ENCODE measurements at regions not wholly inside any gene's neighbourhood (a gene's known extent, or its start where the extent isn't known, plus 50 kb on each side); places are given as distances from the start of the nearest gene placed in this dataset.
A peak's percentile ranks its signal among the peaks of the same experiment; 100 is the strongest.

GRCh38 chr13:33611121-33611805 lies 206.7 kb upstream of the RFC3 start:
- Histone ChIP-seq H3K4me1 (ENCODE audit: control insufficient read depth, insufficient read depth, low read length) (peaks cover 18% of the 10 kb centered on the region), H3K9me3 (ENCODE audit: control insufficient read depth, low read length) (no peaks in the 10 kb centered on the region), H3K36me3 (ENCODE audit: control insufficient read depth, insufficient read depth, low read length) (no peaks in the 10 kb centered on the region), H3K27ac (ENCODE audit: insufficient read depth, low read depth, low read length, poor library complexity, severe bottlenecking) (peak overlapping the region; percentile 62), H3K4me3 (ENCODE audit: insufficient read depth, low read depth, low read length) (no peak overlapping the region), H3K27me3 (ENCODE audit: control insufficient read depth, insufficient read depth, low read length, poor library complexity, severe bottlenecking) (no peaks in the 10 kb centered on the region)
- 79 to 87% methylated on average over 14 of the region's 14 CpGs for WGBS, 2 experiments

- Histone ChIP-seq H3K27ac (ENCODE audit: insufficient read depth, low read depth, low read length, poor library complexity, severe bottlenecking) (no peak overlapping the region), H3K9me3 (ENCODE audit: control insufficient read depth, low read length) (no peaks in the 10 kb centered on the region), H3K36me3 (ENCODE audit: control insufficient read depth, insufficient read depth, low read length) (no peaks in the 10 kb centered on the region), H3K4me1 (ENCODE audit: control insufficient read depth, insufficient read depth, low read length) (peaks cover 18% of the 10 kb centered on the region), H3K4me3 (ENCODE audit: insufficient read depth, low read depth, low read length) (no peak overlapping the region), H3K27me3 (ENCODE audit: control insufficient read depth, insufficient read depth, low read length, poor library complexity, severe bottlenecking) (no peaks in the 10 kb centered on the region)
- WGBS, 2 experiments = 92 to 93% methylated on average over 4 of the region's 4 CpGs
Measured at GRCh38 chr13:33612641-33613638, 205.0 kb upstream of the RFC3 start.

GRCh38 chr13:33615436-33615835 lies 202.5 kb upstream of the RFC3 start:
- no peaks in the 10 kb centered on the region for H3K27me3 ChIP-seq (ENCODE audit: control insufficient read depth, insufficient read depth, low read length, poor library complexity, severe bottlenecking)
- no peak overlapping the region for H3K27ac ChIP-seq (ENCODE audit: insufficient read depth, low read depth, low read length, poor library complexity, severe bottlenecking)
- no peaks in the 10 kb centered on the region for H3K36me3 ChIP-seq (ENCODE audit: control insufficient read depth, insufficient read depth, low read length)
- H3K4me1 ChIP-seq (ENCODE audit: control insufficient read depth, insufficient read depth, low read length) = peaks cover 18% of the 10 kb centered on the region
- H3K4me3 ChIP-seq (ENCODE audit: insufficient read depth, low read depth, low read length) = no peak overlapping the region
- WGBS, 2 experiments = 92 to 97% methylated on average over 1 to 2 of the region's 2 CpGs
- H3K9me3 ChIP-seq (ENCODE audit: control insufficient read depth, low read length) = no peaks in the 10 kb centered on the region

- Histone ChIP-seq H3K27me3 (ENCODE audit: control insufficient read depth, insufficient read depth, low read length, poor library complexity, severe bottlenecking) (no peaks in the 10 kb centered on the region), H3K9me3 (ENCODE audit: control insufficient read depth, low read length) (no peaks in the 10 kb centered on the region), H3K27ac (ENCODE audit: insufficient read depth, low read depth, low read length, poor library complexity, severe bottlenecking) (no peak overlapping the region), H3K36me3 (ENCODE audit: control insufficient read depth, insufficient read depth, low read length) (no peaks in the 10 kb centered on the region), H3K4me1 (ENCODE audit: control insufficient read depth, insufficient read depth, low read length) (peaks cover 12% of the 10 kb centered on the region), H3K4me3 (ENCODE audit: insufficient read depth, low read depth, low read length) (no peak overlapping the region)
- 97 to 100% methylated on average over 2 of the region's 2 CpGs for WGBS, 2 experiments
Measured at GRCh38 chr13:33616130-33616529, 201.8 kb upstream of the RFC3 start.

GRCh38 chr13:33617055-33617454 lies 200.9 kb upstream of the RFC3 start:
- WGBS, 2 experiments = 100% methylated on average over 2 of the region's 2 CpGs
- Histone ChIP-seq H3K36me3 (ENCODE audit: control insufficient read depth, insufficient read depth, low read length) (no peaks in the 10 kb centered on the region), H3K4me3 (ENCODE audit: insufficient read depth, low read depth, low read length) (no peak overlapping the region), H3K27ac (ENCODE audit: insufficient read depth, low read depth, low read length, poor library complexity, severe bottlenecking) (no peak overlapping the region), H3K27me3 (ENCODE audit: control insufficient read depth, insufficient read depth, low read length, poor library complexity, severe bottlenecking) (no peaks in the 10 kb centered on the region), H3K9me3 (ENCODE audit: control insufficient read depth, low read length) (no peaks in the 10 kb centered on the region), H3K4me1 (ENCODE audit: control insufficient read depth, insufficient read depth, low read length) (peaks cover 11% of the 10 kb centered on the region)

- H3K4me3 ChIP-seq (ENCODE audit: insufficient read depth, low read depth, low read length) = no peak overlapping the region
- H3K9me3 ChIP-seq (ENCODE audit: control insufficient read depth, low read length) = no peaks in the 10 kb centered on the region
- H3K27ac ChIP-seq (ENCODE audit: insufficient read depth, low read depth, low read length, poor library complexity, severe bottlenecking) = no peak overlapping the region
- H3K4me1 ChIP-seq (ENCODE audit: control insufficient read depth, insufficient read depth, low read length) = no peaks in the 10 kb centered on the region
- WGBS, 2 experiments = 91 to 98% methylated on average over 3 of the region's 3 CpGs
- H3K27me3 ChIP-seq (ENCODE audit: control insufficient read depth, insufficient read depth, low read length, poor library complexity, severe bottlenecking) = no peaks in the 10 kb centered on the region
- H3K36me3 ChIP-seq (ENCODE audit: control insufficient read depth, insufficient read depth, low read length) = no peaks in the 10 kb centered on the region
Measured at GRCh38 chr13:33624253-33624652, 193.7 kb upstream of the RFC3 start.

- no peaks in the 10 kb centered on the region for H3K27me3 ChIP-seq (ENCODE audit: control insufficient read depth, insufficient read depth, low read length, poor library complexity, severe bottlenecking)
- H3K36me3 ChIP-seq (ENCODE audit: control insufficient read depth, insufficient read depth, low read length) = no peaks in the 10 kb centered on the region
- no peak overlapping the region for H3K27ac ChIP-seq (ENCODE audit: insufficient read depth, low read depth, low read length, poor library complexity, severe bottlenecking)
- WGBS, 2 experiments = 85 to 92% methylated on average over 1 of the region's 1 CpG
- no peaks in the 10 kb centered on the region for H3K4me1 ChIP-seq (ENCODE audit: control insufficient read depth, insufficient read depth, low read length)
- no peak overlapping the region for H3K4me3 ChIP-seq (ENCODE audit: insufficient read depth, low read depth, low read length)
- no peaks in the 10 kb centered on the region for H3K9me3 ChIP-seq (ENCODE audit: control insufficient read depth, low read length)
Measured at GRCh38 chr13:33624740-33625139, 193.2 kb upstream of the RFC3 start.

- H3K4me1 ChIP-seq (ENCODE audit: control insufficient read depth, insufficient read depth, low read length) = no peaks in the 10 kb centered on the region
- no peak overlapping the region for H3K27ac ChIP-seq (ENCODE audit: insufficient read depth, low read depth, low read length, poor library complexity, severe bottlenecking)
- H3K27me3 ChIP-seq (ENCODE audit: control insufficient read depth, insufficient read depth, low read length, poor library complexity, severe bottlenecking) = no peaks in the 10 kb centered on the region
- no peaks in the 10 kb centered on the region for H3K9me3 ChIP-seq (ENCODE audit: control insufficient read depth, low read length)
- no peak overlapping the region for H3K4me3 ChIP-seq (ENCODE audit: insufficient read depth, low read depth, low read length)
- no peaks in the 10 kb centered on the region for H3K36me3 ChIP-seq (ENCODE audit: control insufficient read depth, insufficient read depth, low read length)
Measured at GRCh38 chr13:33626407-33626806, 191.5 kb upstream of the RFC3 start.

GRCh38 chr13:33628662-33629061 lies 189.3 kb upstream of the RFC3 start:
- Histone ChIP-seq H3K4me3 (ENCODE audit: insufficient read depth, low read depth, low read length) (no peak overlapping the region), H3K27me3 (ENCODE audit: control insufficient read depth, insufficient read depth, low read length, poor library complexity, severe bottlenecking) (no peaks in the 10 kb centered on the region), H3K36me3 (ENCODE audit: control insufficient read depth, insufficient read depth, low read length) (no peaks in the 10 kb centered on the region), H3K9me3 (ENCODE audit: control insufficient read depth, low read length) (no peaks in the 10 kb centered on the region), H3K27ac (ENCODE audit: insufficient read depth, low read depth, low read length, poor library complexity, severe bottlenecking) (no peak overlapping the region), H3K4me1 (ENCODE audit: control insufficient read depth, insufficient read depth, low read length) (no peaks in the 10 kb centered on the region)
- 87 to 91% methylated on average over 6 of the region's 6 CpGs for WGBS, 2 experiments

GRCh38 chr13:33629605-33630360 lies 188.2 kb upstream of the RFC3 start:
- no peaks in the 10 kb centered on the region for H3K4me1 ChIP-seq (ENCODE audit: control insufficient read depth, insufficient read depth, low read length)
- 83 to 86% methylated on average over 2 to 3 of the region's 4 CpGs for WGBS, 2 experiments
- H3K36me3 ChIP-seq (ENCODE audit: control insufficient read depth, insufficient read depth, low read length) = no peaks in the 10 kb centered on the region
- no peaks in the 10 kb centered on the region for H3K9me3 ChIP-seq (ENCODE audit: control insufficient read depth, low read length)
- H3K27ac ChIP-seq (ENCODE audit: insufficient read depth, low read depth, low read length, poor library complexity, severe bottlenecking) = no peak overlapping the region
- H3K27me3 ChIP-seq (ENCODE audit: control insufficient read depth, insufficient read depth, low read length, poor library complexity, severe bottlenecking) = no peaks in the 10 kb centered on the region
- no peak overlapping the region for H3K4me3 ChIP-seq (ENCODE audit: insufficient read depth, low read depth, low read length)
